ENCODE measurements at regions not wholly inside any gene's neighbourhood (a gene's known extent, or its start where the extent isn't known, plus 50 kb on each side); places are given as distances from the start of the nearest gene placed in this dataset.

- ChIA-PET POLR2A (no interaction called here), CTCF (ENCODE audit: low intra/inter-chr PET ratio, low total read pairs) (no interaction called here)
- 0% methylated on average over 1 of the region's 1 CpG for WGBS (ENCODE audit: low lambda C conversion rate)
- no peak for TF ChIP-seq STAG1 (CRISPR knock-in tag; IDR thresholded peaks at IDR 0.05)
- no peak for TF ChIP-seq NR2C2 (CRISPR knock-in tag; IDR thresholded peaks at IDR 0.05; ENCODE audit: borderline replicate concordance)
- no peak for TF ChIP-seq SRF (IDR thresholded peaks at IDR 0.05; ENCODE audit: low read depth, low read length)
- no peak for TF ChIP-seq HHEX (CRISPR knock-in tag; IDR thresholded peaks at IDR 0.05)
- no peak for TF ChIP-seq KDM5A (IDR thresholded peaks at IDR 0.05; ENCODE audit: borderline replicate concordance, low read length)
- TF ChIP-seq, protein P1, sequence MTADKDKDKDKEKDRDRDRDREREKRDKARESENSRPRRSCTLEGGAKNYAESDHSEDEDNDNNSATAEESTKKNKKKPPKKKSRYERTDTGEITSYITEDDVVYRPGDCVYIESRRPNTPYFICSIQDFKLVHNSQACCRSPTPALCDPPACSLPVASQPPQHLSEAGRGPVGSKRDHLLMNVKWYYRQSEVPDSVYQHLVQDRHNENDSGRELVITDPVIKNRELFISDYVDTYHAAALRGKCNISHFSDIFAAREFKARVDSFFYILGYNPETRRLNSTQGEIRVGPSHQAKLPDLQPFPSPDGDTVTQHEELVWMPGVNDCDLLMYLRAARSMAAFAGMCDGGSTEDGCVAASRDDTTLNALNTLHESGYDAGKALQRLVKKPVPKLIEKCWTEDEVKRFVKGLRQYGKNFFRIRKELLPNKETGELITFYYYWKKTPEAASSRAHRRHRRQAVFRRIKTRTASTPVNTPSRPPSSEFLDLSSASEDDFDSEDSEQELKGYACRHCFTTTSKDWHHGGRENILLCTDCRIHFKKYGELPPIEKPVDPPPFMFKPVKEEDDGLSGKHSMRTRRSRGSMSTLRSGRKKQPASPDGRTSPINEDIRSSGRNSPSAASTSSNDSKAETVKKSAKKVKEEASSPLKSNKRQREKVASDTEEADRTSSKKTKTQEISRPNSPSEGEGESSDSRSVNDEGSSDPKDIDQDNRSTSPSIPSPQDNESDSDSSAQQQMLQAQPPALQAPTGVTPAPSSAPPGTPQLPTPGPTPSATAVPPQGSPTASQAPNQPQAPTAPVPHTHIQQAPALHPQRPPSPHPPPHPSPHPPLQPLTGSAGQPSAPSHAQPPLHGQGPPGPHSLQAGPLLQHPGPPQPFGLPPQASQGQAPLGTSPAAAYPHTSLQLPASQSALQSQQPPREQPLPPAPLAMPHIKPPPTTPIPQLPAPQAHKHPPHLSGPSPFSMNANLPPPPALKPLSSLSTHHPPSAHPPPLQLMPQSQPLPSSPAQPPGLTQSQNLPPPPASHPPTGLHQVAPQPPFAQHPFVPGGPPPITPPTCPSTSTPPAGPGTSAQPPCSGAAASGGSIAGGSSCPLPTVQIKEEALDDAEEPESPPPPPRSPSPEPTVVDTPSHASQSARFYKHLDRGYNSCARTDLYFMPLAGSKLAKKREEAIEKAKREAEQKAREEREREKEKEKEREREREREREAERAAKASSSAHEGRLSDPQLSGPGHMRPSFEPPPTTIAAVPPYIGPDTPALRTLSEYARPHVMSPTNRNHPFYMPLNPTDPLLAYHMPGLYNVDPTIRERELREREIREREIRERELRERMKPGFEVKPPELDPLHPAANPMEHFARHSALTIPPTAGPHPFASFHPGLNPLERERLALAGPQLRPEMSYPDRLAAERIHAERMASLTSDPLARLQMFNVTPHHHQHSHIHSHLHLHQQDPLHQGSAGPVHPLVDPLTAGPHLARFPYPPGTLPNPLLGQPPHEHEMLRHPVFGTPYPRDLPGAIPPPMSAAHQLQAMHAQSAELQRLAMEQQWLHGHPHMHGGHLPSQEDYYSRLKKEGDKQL (CRISPR knock-in tag; IDR thresholded peaks at IDR 0.05; ENCODE audit: low read depth): no peak
- TF ChIP-seq ZBTB10 (CRISPR knock-in tag; IDR thresholded peaks at IDR 0.05; ENCODE audit: borderline replicate concordance): no peak
- TF ChIP-seq, protein P2, sequence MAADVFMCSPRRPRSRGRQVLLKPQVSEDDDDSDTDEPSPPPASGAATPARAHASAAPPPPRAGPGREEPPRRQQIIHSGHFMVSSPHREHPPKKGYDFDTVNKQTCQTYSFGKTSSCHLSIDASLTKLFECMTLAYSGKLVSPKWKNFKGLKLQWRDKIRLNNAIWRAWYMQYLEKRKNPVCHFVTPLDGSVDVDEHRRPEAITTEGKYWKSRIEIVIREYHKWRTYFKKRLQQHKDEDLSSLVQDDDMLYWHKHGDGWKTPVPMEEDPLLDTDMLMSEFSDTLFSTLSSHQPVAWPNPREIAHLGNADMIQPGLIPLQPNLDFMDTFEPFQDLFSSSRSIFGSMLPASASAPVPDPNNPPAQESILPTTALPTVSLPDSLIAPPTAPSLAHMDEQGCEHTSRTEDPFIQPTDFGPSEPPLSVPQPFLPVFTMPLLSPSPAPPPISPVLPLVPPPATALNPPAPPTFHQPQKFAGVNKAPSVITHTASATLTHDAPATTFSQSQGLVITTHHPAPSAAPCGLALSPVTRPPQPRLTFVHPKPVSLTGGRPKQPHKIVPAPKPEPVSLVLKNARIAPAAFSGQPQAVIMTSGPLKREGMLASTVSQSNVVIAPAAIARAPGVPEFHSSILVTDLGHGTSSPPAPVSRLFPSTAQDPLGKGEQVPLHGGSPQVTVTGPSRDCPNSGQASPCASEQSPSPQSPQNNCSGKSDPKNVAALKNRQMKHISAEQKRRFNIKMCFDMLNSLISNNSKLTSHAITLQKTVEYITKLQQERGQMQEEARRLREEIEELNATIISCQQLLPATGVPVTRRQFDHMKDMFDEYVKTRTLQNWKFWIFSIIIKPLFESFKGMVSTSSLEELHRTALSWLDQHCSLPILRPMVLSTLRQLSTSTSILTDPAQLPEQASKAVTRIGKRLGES (CRISPR knock-in tag; IDR thresholded peaks at IDR 0.05; ENCODE audit: borderline replicate concordance): no peak
- no peak for TF ChIP-seq ASH2L (IDR thresholded peaks at IDR 0.05; ENCODE audit: insufficient read length, low read depth, low read length)
- in situ Hi-C loops (cut with HindIII; ENCODE audit: extremely low pct_ligation_motif_present, low pct_unique_long_range_greater_than_20kb) (no loop called here), intact Hi-C loops (cut with micrococcal nuclease; ENCODE audit: unreplicated experiment) (no loop called here)
- no peak overlapping the region for H3K27ac ChIP-seq (ENCODE audit: extremely low read length, insufficient read depth, low read length)
- no peak for FAIRE-seq
- no peaks in the 10 kb centered on the region for H4K20me1 ChIP-seq (ENCODE audit: insufficient read depth, low read length)
- H3K4me2 ChIP-seq (ENCODE audit: low read depth, low read length): no peak overlapping the region
- BruUV-seq (replicated peaks): no TSS peak
- H3K79me2 ChIP-seq (ENCODE audit: insufficient read depth, low read length): no peaks in the 10 kb centered on the region
- ATAC-seq: peak; percentile 44; the same call in 2 of the 3 replicates
- no peaks in the 10 kb centered on the region for H3K9me3 ChIP-seq (ENCODE audit: low read length)
- H3K27me3 ChIP-seq (ENCODE audit: control insufficient read depth in 1 of 2, insufficient read depth in 2 of 2, low read length in 2 of 2): no peaks in the 10 kb centered on the region; a peak in 1 of 5 replicates
- DNase-seq (ENCODE audit: low spot score): no peak
- H3K4me3 ChIP-seq (replicated peaks in 1 of 3; ENCODE audit: insufficient read depth in 1 of 3, low read depth in 2 of 3, low read length in 3 of 3): no peak overlapping the region
- H3K4me1 ChIP-seq (ENCODE audit: insufficient read depth, low read length): no peaks in the 10 kb centered on the region
- no peak overlapping the region for H3K9ac ChIP-seq (ENCODE audit: insufficient read depth, low read depth, low read length)
- H3K36me3 ChIP-seq (replicated peaks in 1 of 2; ENCODE audit: control insufficient read depth in 1 of 2, insufficient read depth in 2 of 2, low read length in 2 of 2): no peaks in the 10 kb centered on the region
- no peak overlapping the region for H2AFZ ChIP-seq (ENCODE audit: low read length)
Measured at GRCh38 chr3:189003410-189003809, 168.4 kb upstream of the TPRG1 start.
